Chondrocyte (in vitro differentiated cells): ENCODE measurements at regions not wholly inside any gene's neighbourhood (a gene's known extent, or its start where the extent isn't known, plus 50 kb on each side); places are given as distances from the start of the nearest gene placed in this dataset.
"Not testable (repeated sequence)": the region's sequence is repeated elsewhere in the genome, so short reads cannot be mapped to it uniquely, and the experiment has no call there.

ENCODE experiments used
- DNase-seq: peaks from one replicate; pipeline ENCODE4 v3.0.0; 2021; ENCODE audit warnings: mixed read lengths, low spot score
- H3K27ac Mint-ChIP-seq: one replicate; pipeline ENCODE4 v1.8.0; 2021; ENCODE audit warnings: mild to moderate bottlenecking, moderate library complexity, mixed read lengths; ENCODE audit not compliant: unreplicated experiment
- H3K27me3 Mint-ChIP-seq: 2 replicates; pipeline ENCODE4 v1.8.0; 2021; ENCODE audit warnings: low read depth, mixed read lengths
- H3K36me3 Mint-ChIP-seq: 2 replicates; pipeline ENCODE4 v1.8.0; 2021; ENCODE audit warnings: low read depth, mixed read lengths
- H3K4me1 Mint-ChIP-seq: 2 replicates; pipeline ENCODE4 v1.8.0; 2021; ENCODE audit warnings: low read depth, mild to moderate bottlenecking, mixed read lengths
- H3K4me3 Mint-ChIP-seq: one replicate; pipeline ENCODE4 v1.8.0; 2021; ENCODE audit warnings: mild to moderate bottlenecking, moderate library complexity, mixed read lengths; ENCODE audit not compliant: unreplicated experiment
- H3K9me3 Mint-ChIP-seq: 2 replicates; pipeline ENCODE4 v1.8.0; 2021; ENCODE audit warnings: low read depth, mixed read lengths
- CTCF ChIP-seq: fragments of 200-600 bp; sonication (generic); IDR thresholded peaks from 2 replicates; pipeline ENCODE4 v1.5.0; 2021; ENCODE audit warnings: antibody characterized with exemption, mild to moderate bottlenecking, moderate library complexity

- H3K4me1 Mint-ChIP-seq, result no peaks in the 10 kb centered on the region
- no peak overlapping the region for H3K4me3 Mint-ChIP-seq
- no peaks in the 10 kb centered on the region for H3K27me3 Mint-ChIP-seq
- H3K27ac Mint-ChIP-seq, result no peak overlapping the region
- peaks cover 8% of the 10 kb centered on the region for H3K9me3 Mint-ChIP-seq
- TF ChIP-seq CTCF, result no peak
- no peaks in the 10 kb centered on the region for H3K36me3 Mint-ChIP-seq
- no peak for DNase-seq
These were observed 260.2 kb upstream of the PRKCQ start for GRCh38 chr10:6840201-6840691.

- H3K27me3 Mint-ChIP-seq, result no peaks in the 10 kb centered on the region
- H3K4me1 Mint-ChIP-seq, result no peaks in the 10 kb centered on the region
- peak; percentile 69 for TF ChIP-seq CTCF
- H3K27ac Mint-ChIP-seq, result no peak overlapping the region
- H3K36me3 Mint-ChIP-seq, result no peaks in the 10 kb centered on the region
- peaks cover 8% of the 10 kb centered on the region for H3K9me3 Mint-ChIP-seq
- no peak for DNase-seq
- no peak overlapping the region for H3K4me3 Mint-ChIP-seq
These were observed 258.0 kb upstream of the PRKCQ start for GRCh38 chr10:6838118-6838517.

GRCh38 chr10:6833458-6834011, 253.5 kb upstream of the PRKCQ start:
- H3K9me3 Mint-ChIP-seq, result no peaks in the 10 kb centered on the region
- no peaks in the 10 kb centered on the region for H3K36me3 Mint-ChIP-seq
- TF ChIP-seq CTCF, result no peak
- H3K27me3 Mint-ChIP-seq, result peaks cover 2% of the 10 kb centered on the region
- no peaks in the 10 kb centered on the region for H3K4me1 Mint-ChIP-seq
- no peak overlapping the region for H3K4me3 Mint-ChIP-seq
- no peak for DNase-seq
- H3K27ac Mint-ChIP-seq, result no peak overlapping the region

GRCh38 chr10:6830981-6831380, 250.9 kb upstream of the PRKCQ start:
- DNase-seq, H3K4me3 Mint-ChIP-seq, H3K4me1 Mint-ChIP-seq, H3K9me3 Mint-ChIP-seq, H3K36me3 Mint-ChIP-seq, H3K27me3 Mint-ChIP-seq, H3K27ac Mint-ChIP-seq: not testable (repeated sequence)

- H3K9me3 Mint-ChIP-seq, H3K27ac Mint-ChIP-seq, H3K36me3 Mint-ChIP-seq, DNase-seq, H3K4me1 Mint-ChIP-seq, H3K27me3 Mint-ChIP-seq, H3K4me3 Mint-ChIP-seq: not testable (repeated sequence)
These were observed 244.7 kb upstream of the PRKCQ start for GRCh38 chr10:6824793-6825192.

- Mint-ChIP-seq H3K4me3 (no peak overlapping the region), H3K27me3 (no peaks in the 10 kb centered on the region), H3K9me3 (no peaks in the 10 kb centered on the region), H3K36me3 (no peaks in the 10 kb centered on the region), H3K4me1 (no peaks in the 10 kb centered on the region), H3K27ac (no peak overlapping the region)
- no peak for DNase-seq
- no peak for TF ChIP-seq CTCF
These were observed 243.7 kb upstream of the PRKCQ start for GRCh38 chr10:6823770-6824169.
